ENCODE measurements at regions not wholly inside any gene's neighbourhood (a gene's known extent, or its start where the extent isn't known, plus 50 kb on each side); places are given as distances from the start of the nearest gene placed in this dataset.

DNA sequence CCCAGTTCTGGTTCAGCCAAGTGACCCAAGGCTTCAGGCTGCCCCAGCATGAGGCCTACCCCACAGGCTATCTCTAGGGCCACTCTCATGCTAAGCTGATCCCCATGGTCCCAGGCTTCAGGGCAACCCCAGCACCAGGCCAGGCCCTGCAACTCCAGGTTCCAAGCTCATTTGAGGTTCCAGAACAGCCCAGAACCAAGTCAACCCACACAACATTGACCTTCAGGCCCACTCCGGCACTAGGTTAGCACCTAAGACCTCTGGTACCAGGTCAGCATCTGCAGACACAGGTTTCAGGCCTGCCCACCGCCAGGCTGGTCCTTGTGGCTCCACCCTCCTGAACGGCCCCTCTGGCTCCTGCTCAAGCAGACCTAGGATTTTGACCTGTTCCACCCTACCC, 421.2 kb downstream of the CDH11 start:
- DNase-seq (ENCODE audit: low spot score), result no peak
- no peak for ATAC-seq (ENCODE audit: low FRiP score)
- TF ChIP-seq, protein P1, sequence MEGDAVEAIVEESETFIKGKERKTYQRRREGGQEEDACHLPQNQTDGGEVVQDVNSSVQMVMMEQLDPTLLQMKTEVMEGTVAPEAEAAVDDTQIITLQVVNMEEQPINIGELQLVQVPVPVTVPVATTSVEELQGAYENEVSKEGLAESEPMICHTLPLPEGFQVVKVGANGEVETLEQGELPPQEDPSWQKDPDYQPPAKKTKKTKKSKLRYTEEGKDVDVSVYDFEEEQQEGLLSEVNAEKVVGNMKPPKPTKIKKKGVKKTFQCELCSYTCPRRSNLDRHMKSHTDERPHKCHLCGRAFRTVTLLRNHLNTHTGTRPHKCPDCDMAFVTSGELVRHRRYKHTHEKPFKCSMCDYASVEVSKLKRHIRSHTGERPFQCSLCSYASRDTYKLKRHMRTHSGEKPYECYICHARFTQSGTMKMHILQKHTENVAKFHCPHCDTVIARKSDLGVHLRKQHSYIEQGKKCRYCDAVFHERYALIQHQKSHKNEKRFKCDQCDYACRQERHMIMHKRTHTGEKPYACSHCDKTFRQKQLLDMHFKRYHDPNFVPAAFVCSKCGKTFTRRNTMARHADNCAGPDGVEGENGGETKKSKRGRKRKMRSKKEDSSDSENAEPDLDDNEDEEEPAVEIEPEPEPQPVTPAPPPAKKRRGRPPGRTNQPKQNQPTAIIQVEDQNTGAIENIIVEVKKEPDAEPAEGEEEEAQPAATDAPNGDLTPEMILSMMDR (IDR thresholded peaks at IDR 0.05), result no peak

DNA sequence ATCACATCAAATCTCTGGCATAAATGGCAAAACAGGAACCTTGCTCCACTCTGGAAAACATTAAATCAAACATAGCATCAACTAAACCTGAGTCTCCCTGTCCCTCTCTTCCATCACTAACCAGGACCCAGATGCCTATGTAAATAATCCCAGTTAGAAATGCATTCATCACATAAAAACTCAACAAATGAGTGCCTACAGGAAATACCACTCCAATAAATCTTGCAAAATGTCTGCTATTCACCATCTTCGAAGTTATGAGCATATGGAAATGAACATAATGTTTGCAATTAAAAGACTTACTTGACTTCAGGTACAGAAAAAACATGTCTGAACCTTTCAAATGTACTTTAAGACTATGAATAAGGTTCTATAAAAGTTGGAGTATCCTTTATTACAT, 425.0 kb downstream of the CDH11 start:
- TF ChIP-seq, protein P1 (IDR thresholded peaks at IDR 0.05), result no peak
- ATAC-seq (ENCODE audit: low FRiP score), result no peak

DNA sequence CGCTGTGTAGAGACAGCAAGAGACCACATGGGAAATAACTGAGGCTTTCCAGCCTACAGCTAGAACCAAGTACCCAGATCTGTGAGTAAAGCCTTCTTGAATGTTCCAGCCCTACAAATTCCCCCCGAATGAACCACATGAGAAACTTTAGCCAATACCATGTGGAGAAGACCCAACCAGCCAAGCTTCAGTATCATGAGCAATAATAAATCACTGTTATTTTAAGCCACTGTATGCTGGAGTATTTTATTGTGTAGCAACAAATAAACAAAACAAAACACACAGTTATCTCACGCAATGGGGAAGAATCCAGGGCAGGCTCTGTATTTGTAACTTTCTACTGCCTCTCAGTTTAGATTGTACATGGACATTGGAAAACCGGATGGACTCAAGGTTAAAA, 426.2 kb downstream of the CDH11 start:
- TF ChIP-seq, protein P1 (IDR thresholded peaks at IDR 0.05), result no peak
- ATAC-seq (ENCODE audit: low FRiP score), result no peak

More for the DNA sequence above, 425.0 kb downstream of the CDH11 start:
- no peak for DNase-seq (ENCODE audit: low spot score)

DNA sequence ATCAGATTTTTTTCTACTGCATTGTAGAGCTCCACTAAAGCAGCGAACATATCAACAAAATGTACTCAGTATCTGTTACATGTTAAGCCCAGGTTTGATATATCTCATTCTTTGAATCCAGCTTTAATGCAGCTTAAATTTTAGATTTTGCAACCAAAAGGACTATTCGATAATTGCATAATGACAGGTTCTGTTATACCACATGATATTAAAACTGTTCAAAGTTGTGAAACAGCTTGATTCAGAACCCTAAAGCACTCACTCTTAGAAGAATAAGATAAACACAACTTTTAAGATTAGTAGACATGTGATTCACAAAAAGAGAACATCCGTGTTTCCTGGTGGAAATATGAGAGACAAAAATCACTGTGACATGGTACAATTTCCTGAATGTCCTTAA, 427.9 kb downstream of the CDH11 start:
- ATAC-seq (ENCODE audit: low FRiP score), result no peak
- TF ChIP-seq, protein P1 (IDR thresholded peaks at IDR 0.05), result no peak
- DNase-seq (ENCODE audit: low spot score), result no peak

More for the DNA sequence above, 426.2 kb downstream of the CDH11 start:
- DNase-seq (ENCODE audit: low spot score), result no peak

- DNase-seq (ENCODE audit: low spot score) (no peak), ATAC-seq (ENCODE audit: low FRiP score) (no peak)
- TF ChIP-seq, protein P1 (IDR thresholded peaks at IDR 0.05), result no peak
These were observed 434.1 kb downstream of the CDH11 start for GRCh38 chr16:64687786-64688185.

DNA sequence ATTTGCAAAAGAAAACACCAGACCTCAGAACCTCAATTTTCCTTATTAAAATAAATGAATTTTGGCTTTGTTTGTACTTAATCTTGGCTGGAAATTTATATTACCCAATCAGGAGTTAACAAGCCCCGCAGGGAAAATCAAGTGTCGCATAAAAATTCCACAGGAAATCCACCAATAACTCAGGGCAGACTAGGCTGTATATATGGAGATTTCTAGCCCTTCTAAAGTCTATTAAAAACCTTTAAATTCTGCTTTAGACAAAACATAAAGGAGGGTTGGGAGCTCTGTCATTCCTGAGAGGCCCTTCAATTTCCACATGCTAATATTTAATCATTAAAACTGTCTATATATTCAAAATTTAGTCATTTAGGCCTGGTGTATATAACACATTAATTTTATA, 434.7 kb downstream of the CDH11 start:
- TF ChIP-seq, protein P1 (IDR thresholded peaks at IDR 0.05), result no peak
- DNase-seq (ENCODE audit: low spot score) (no peak), ATAC-seq (ENCODE audit: low FRiP score) (no peak)

DNA sequence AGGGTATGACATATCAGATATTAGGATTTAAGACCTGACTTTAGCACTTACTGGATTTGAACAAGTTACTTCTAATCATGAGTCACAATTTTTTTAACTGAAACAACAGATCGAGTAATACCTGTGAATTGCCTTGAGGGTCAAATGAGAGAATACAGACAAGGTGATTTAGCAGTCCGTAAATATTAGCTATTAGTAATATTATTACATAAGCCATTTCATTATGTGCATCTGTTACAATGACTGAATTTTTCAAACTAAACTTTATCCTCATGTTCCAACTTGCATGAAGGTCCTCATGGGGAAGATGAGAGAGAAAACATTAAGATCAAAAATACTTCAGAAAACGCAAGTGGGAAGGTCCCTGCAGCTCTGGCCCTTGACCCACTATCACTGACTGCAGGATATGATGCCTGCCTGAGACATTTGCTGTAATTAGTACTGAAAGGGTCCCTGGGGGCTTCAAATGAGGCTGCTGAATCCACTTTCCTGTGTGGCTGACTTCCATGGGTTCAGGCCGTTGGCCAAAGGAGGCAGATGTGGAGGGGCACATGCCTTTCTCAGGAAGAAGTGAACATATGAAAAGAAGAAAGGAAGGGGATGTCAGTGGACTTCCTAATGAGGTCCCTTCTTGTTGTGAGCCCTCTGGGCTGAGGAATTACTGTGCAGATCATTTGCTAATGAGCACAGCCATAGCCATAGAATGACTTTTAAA, 441.7 kb downstream of the CDH11 start:
- TF ChIP-seq, protein P1 (IDR thresholded peaks at IDR 0.05), result no peak
- DNase-seq (ENCODE audit: low spot score) (no peak), ATAC-seq (ENCODE audit: low FRiP score) (no peak)

Measured in omental fat pad (tissue), 3 donors.